H1 (cell line): ENCODE measurements at regions not wholly inside any gene's neighbourhood (a gene's known extent, or its start where the extent isn't known, plus 50 kb on each side); places are given as distances from the start of the nearest gene placed in this dataset.

Source experiments
- CTCF ChIA-PET: fragments of 300-600 bp; sonication (Branson Sonifier 250); formaldehyde crosslinking; loops from one replicate; lab custom pipeline; 2021; ENCODE audit not compliant: partially characterized antibody; lab: Charles Lee
- POLR2A ChIA-PET: fragments of 300-600 bp; sonication (Branson Sonifier 250); formaldehyde crosslinking; loops from one replicate; lab custom pipeline; 2021; ENCODE audit warnings: inconsistent platforms; ENCODE audit not compliant: partially characterized antibody; lab: Charles Lee
- DNase-seq, 2 experiments: peaks; one replicate each; pipeline versions ENCODE4 v3.0.0 to v3.0.0-alpha.2; 2010 to 2022; ENCODE audit warnings: low spot score in 2 of 2, low read depth in 1 of 2, mixed read lengths in 1 of 2
- FAIRE-seq: peaks from 2 replicates; lab custom pipeline; 2011; peaks lifted over from hg19 to GRCh38; lab: Jason Lieb, UNC
- H2AFZ ChIP-seq: 2 replicates; pipeline ENCODE4 v1.8.1; 2012; ENCODE audit warnings: low read length, inconsistent platforms
- H2AK5ac ChIP-seq: 2 replicates; pipeline ENCODE4 v1.6.1; 2013; ENCODE audit warnings: low read depth, low read length
- H2BK120ac ChIP-seq: replicated peaks from 2 replicates; pipeline ENCODE3; 2013; ENCODE audit warnings: low read depth, low read length, inconsistent platforms
- H2BK12ac ChIP-seq: 2 replicates; pipeline ENCODE4 v1.6.1; 2013; ENCODE audit warnings: low read depth, low read length
- H2BK15ac ChIP-seq: 2 replicates; pipeline ENCODE4 v1.6.1; 2013; ENCODE audit warnings: low read length
- H2BK20ac ChIP-seq: 2 replicates; pipeline ENCODE4 v1.6.1; 2013; ENCODE audit warnings: low read length
- H2BK5ac ChIP-seq: 2 replicates; pipeline ENCODE4 v1.6.1; 2013; ENCODE audit warnings: low read depth, low read length
- H3K14ac ChIP-seq: 2 replicates; pipeline ENCODE4 v1.6.1; 2013; ENCODE audit warnings: inconsistent platforms; ENCODE audit not compliant: insufficient read length
- H3K18ac ChIP-seq: 2 replicates; pipeline ENCODE4 v1.6.1; 2013; ENCODE audit warnings: low read length; ENCODE audit errors: extremely low read depth
- H3K23ac ChIP-seq: 2 replicates; pipeline ENCODE4 v1.6.1; 2013; ENCODE audit warnings: inconsistent platforms; ENCODE audit not compliant: insufficient read length
- H3K23me2 ChIP-seq: 2 replicates; pipeline ENCODE4 v1.6.1; 2013; ENCODE audit warnings: low read depth, low read length
- H3K27ac ChIP-seq: 2 replicates; pipeline ENCODE4 v1.6.1; 2011; ENCODE audit warnings: low read depth, low read length, inconsistent platforms
- H3K27me3 ChIP-seq, 4 experiments: replicated peaks in 1 of 4; 1 replicate in 1 of 4; 2 replicates in 3 of 4; pipeline versions ENCODE4 v1.6.1 to v1.8.1; 2011 to 2013; ENCODE audit warnings: low read length in 3 of 4, mild to moderate bottlenecking in 3 of 4, inconsistent platforms in 2 of 4, mixed read lengths in 2 of 4, moderate library complexity in 1 of 4; ENCODE audit not compliant: control insufficient read depth in 3 of 4, insufficient read depth in 3 of 4; ENCODE audit errors: extremely low read depth in 1 of 4
- H3K36me3 ChIP-seq, 4 experiments: 2 replicates each; pipeline versions ENCODE4 v1.6.1 to v1.8.1; 2011 to 2013; ENCODE audit warnings: mild to moderate bottlenecking in 4 of 4, low read length in 3 of 4, moderate library complexity in 2 of 4, control low read depth in 1 of 4, inconsistent platforms in 1 of 4; ENCODE audit not compliant: insufficient read depth in 4 of 4, control insufficient read depth in 2 of 4
- H3K4ac ChIP-seq: replicated peaks from 2 replicates; pipeline ENCODE3; 2013; ENCODE audit warnings: low read length, low read depth, mixed read lengths, inconsistent platforms; ENCODE audit not compliant: insufficient read length
- H3K4me1 ChIP-seq, 4 experiments: replicated peaks in 1 of 4; 1 replicate in 1 of 4; 2 replicates in 3 of 4; pipeline versions ENCODE4 v1.6.1 to v1.8.1; 2011 to 2013; ENCODE audit warnings: low read length in 3 of 4, inconsistent platforms in 2 of 4, mixed read lengths in 1 of 4; ENCODE audit not compliant: insufficient read depth in 4 of 4, control insufficient read depth in 3 of 4
- H3K4me2 ChIP-seq, 2 experiments: 2 replicates each; pipeline versions ENCODE4 v1.6.1 to v1.8.1; 2011 to 2013; ENCODE audit warnings: low read depth in 2 of 2, low read length in 2 of 2, control low read depth in 1 of 2, inconsistent platforms in 1 of 2, mild to moderate bottlenecking in 1 of 2; ENCODE audit not compliant: insufficient read depth in 1 of 2
- H3K4me3 ChIP-seq, 4 experiments: fragments of 200-600, 300-600 bp in 1 of 4; sonication (generic), shearing (Covaris generic), sonication (Bioruptor Twin) in 1 of 4; 2 replicates each; pipeline versions ENCODE4 v1.5.1 to v1.8.1; 2011 to 2016; ENCODE audit warnings: low read length in 4 of 4, low read depth in 3 of 4, control low read depth in 2 of 4, inconsistent platforms in 2 of 4, mild to moderate bottlenecking in 2 of 4, mixed read lengths in 1 of 4, moderate library complexity in 1 of 4; ENCODE audit not compliant: insufficient read depth in 2 of 4; ENCODE audit errors: extremely low read depth in 1 of 4
- H3K56ac ChIP-seq: replicated peaks from 2 replicates; pipeline ENCODE3; 2013; ENCODE audit warnings: low read depth, mild to moderate bottlenecking, mixed read lengths, low read length, inconsistent platforms; ENCODE audit not compliant: insufficient read length
- H3K79me1 ChIP-seq: 2 replicates; pipeline ENCODE4 v1.6.1; 2013; ENCODE audit warnings: low read depth, low read length, control low read depth
- H3K79me2 ChIP-seq, 2 experiments: 2 replicates each; pipeline versions ENCODE4 v1.6.1 to v1.8.1; 2012 to 2013; ENCODE audit warnings: low read length in 2 of 2, mild to moderate bottlenecking in 2 of 2, inconsistent platforms in 1 of 2; ENCODE audit not compliant: insufficient read depth in 2 of 2, control insufficient read depth in 1 of 2
- H3K9ac ChIP-seq, 4 experiments: replicated peaks in 1 of 4; 1 replicate in 1 of 4; 2 replicates in 3 of 4; pipeline versions ENCODE4 v1.6.1 to v1.8.1; 2011 to 2013; ENCODE audit warnings: low read depth in 3 of 4, low read length in 3 of 4, control low read depth in 2 of 4, mild to moderate bottlenecking in 2 of 4, moderate library complexity in 2 of 4, inconsistent platforms in 1 of 4; ENCODE audit errors: extremely low read depth in 1 of 4
- H3K9me3 ChIP-seq, 2 experiments: 2 replicates each; pipeline versions ENCODE4 v1.6.1 to v1.8.1; 2012 to 2013; ENCODE audit warnings: mild to moderate bottlenecking in 2 of 2, moderate library complexity in 2 of 2, control low read depth in 1 of 2, inconsistent platforms in 1 of 2, low read depth in 1 of 2, low read length in 1 of 2, mixed read lengths in 1 of 2; ENCODE audit not compliant: insufficient read depth in 2 of 2
- H4K20me1 ChIP-seq, 2 experiments: replicated peaks in 1 of 2; 2 replicates each; pipeline versions ENCODE3 to v1.8.1; 2011 to 2013; ENCODE audit warnings: inconsistent platforms in 2 of 2, low read length in 2 of 2, mild to moderate bottlenecking in 1 of 2; ENCODE audit not compliant: insufficient read depth in 2 of 2, control insufficient read depth in 1 of 2
- H4K5ac ChIP-seq: 2 replicates; pipeline ENCODE4 v1.6.1; 2013; ENCODE audit warnings: low read length, low read depth, mixed read lengths, inconsistent platforms; ENCODE audit not compliant: insufficient read length
- H4K8ac ChIP-seq: 2 replicates; pipeline ENCODE4 v1.8.0; 2013; ENCODE audit warnings: mild to moderate bottlenecking, moderate library complexity, low read length, inconsistent platforms; ENCODE audit not compliant: insufficient read depth; ENCODE audit errors: extremely low read depth
- H4K91ac ChIP-seq: replicated peaks from 2 replicates; pipeline ENCODE3; 2013; ENCODE audit warnings: low read length, mixed read lengths, inconsistent platforms; ENCODE audit not compliant: insufficient read length
- ATF2 ChIP-seq: IDR thresholded peaks from 2 replicates; pipeline ENCODE4 v1.6.1; 2012; ENCODE audit warnings: low read length, inconsistent platforms
- CBX8 ChIP-seq: fragments of 300-800, 300-1000 bp; sonication (generic); IDR thresholded peaks from 2 replicates; pipeline ENCODE4 v1.7.1; 2016; ENCODE audit warnings: low read depth, low read length, borderline replicate concordance
- CEBPB ChIP-seq: IDR thresholded peaks from 2 replicates; pipeline ENCODE4 v1.6.1; 2012; ENCODE audit warnings: low read depth, low read length
- CREB1 ChIP-seq: IDR thresholded peaks from 2 replicates; pipeline ENCODE4 v1.6.1; 2012; ENCODE audit warnings: inconsistent platforms
- WGBS, 2 experiments: shearing (Covaris generic) in 1 of 2; methylation state at CpG; one replicate each; pipeline versions ENCODE4 v1.1.6 to v1.1.7; 2013 to 2015; ENCODE audit warnings: low lambda C conversion rate in 2 of 2, mixed read lengths in 2 of 2, inconsistent platforms in 1 of 2, low coverage in 1 of 2, missing lambda C conversion rate in 1 of 2; ENCODE audit not compliant: insufficient replicate concordance in 2 of 2, insufficient coverage in 1 of 2, insufficient read length in 1 of 2; ENCODE audit errors: extremely low coverage in 1 of 2, missing lambda C conversion rate in 1 of 2; 5-methylcytosine and 5-hydroxymethylcytosine counted together

GRCh38 chr13:107305178-107305577 lies 737.2 kb upstream of the ARGLU1 start:
- Histone ChIP-seq H3K4me1 (no peaks in the 10 kb centered on the region), H2AFZ (no peak overlapping the region), H2BK120ac (no peak overlapping the region), H3K56ac (no peak overlapping the region), H3K14ac (no peak overlapping the region), H4K20me1 (no peaks in the 10 kb centered on the region), H3K23me2 (no peaks in the 10 kb centered on the region; the same call in 1 of the 2 replicates), H3K18ac (no peak overlapping the region), H3K36me3 (no peaks in the 10 kb centered on the region), H3K27me3 (peaks cover 0 to 1% (median 0%) of the 10 kb centered on the region in 4 experiments; a peak in 1 of 7 replicates), H3K79me2 (no peaks in the 10 kb centered on the region), H4K8ac (no peak overlapping the region), H4K91ac (no peak overlapping the region), H2BK15ac (no peak overlapping the region), H2BK12ac (no peak overlapping the region), H2BK20ac (no peak overlapping the region), H2AK5ac (no peak overlapping the region), H3K27ac (no peak overlapping the region), H3K4me3 (no peak overlapping the region), H3K23ac (no peak overlapping the region), H3K4me2 (no peak overlapping the region), H2BK5ac (no peak overlapping the region), H3K9ac (no peak overlapping the region), H3K4ac (no peak overlapping the region), H4K5ac (no peak overlapping the region), H3K79me1 (no peaks in the 10 kb centered on the region), H3K9me3 (no peaks in the 10 kb centered on the region)
- POLR2A ChIA-PET = no interaction called here
- TF ChIP-seq CREB1 (no peak), ATF2 (no peak), CBX8 (no peak), CEBPB (peak; percentile 60; the same call in 1 of the 2 replicates)
- 83% methylated on average over 1 of the region's 1 CpG; no CpG with 5 or more reads in 1 of the 2 experiments for WGBS, 2 experiments
- DNase-seq (no peak), FAIRE-seq (no peak)
- CTCF ChIA-PET = no interaction called here
